Vagina (tissue), 2 donors: ENCODE measurements at regions not wholly inside any gene's neighbourhood (a gene's known extent, or its start where the extent isn't known, plus 50 kb on each side); places are given as distances from the start of the nearest gene placed in this dataset.

ENCODE experiments used
- CTCF ChIP-seq, 3 experiments: fragments of 450-650 bp in 2 of 3; fragments of 200-600 bp in 1 of 3; sonication (generic) in 1 of 3; IDR thresholded peaks; one replicate each; pipeline ENCODE4 v1.5.1; 2017 to 2019; ENCODE audit warnings: antibody characterized with exemption in 3 of 3, mild to moderate bottlenecking in 2 of 3, moderate library complexity in 2 of 3
- POLR2A ChIP-seq, 2 donors: fragments of 450-650 bp; IDR thresholded peaks; one replicate each; pipeline ENCODE4 v1.6.1; 2017; ENCODE audit warnings: antibody characterized with exemption in 2 of 2, mild to moderate bottlenecking in 2 of 2, moderate library complexity in 2 of 2
- POLR2AphosphoS5 ChIP-seq, 2 donors: sonication (generic); formaldehyde crosslinking; IDR thresholded peaks; one replicate each; pipeline ENCODE4 v1.9.0; 2017; ENCODE audit warnings: antibody characterized with exemption in 2 of 2, mild to moderate bottlenecking in 2 of 2, low read depth in 1 of 2; ENCODE audit not compliant: insufficient read depth in 1 of 2

GRCh38 chr10:93189944-93190343 lies 116.3 kb downstream of the CYP26A1 start:
- TF ChIP-seq POLR2AphosphoS5 (IDR thresholded peaks at IDR 0.05; ENCODE audit: insufficient read depth in 1 of 2, low read depth in 1 of 2) (no peak), CTCF (IDR thresholded peaks at IDR 0.05) (no peak), POLR2A (IDR thresholded peaks at IDR 0.05) (no peak)
